ENCODE measurements at regions not wholly inside any gene's neighbourhood (a gene's known extent, or its start where the extent isn't known, plus 50 kb on each side); places are given as distances from the start of the nearest gene placed in this dataset.

DNA sequence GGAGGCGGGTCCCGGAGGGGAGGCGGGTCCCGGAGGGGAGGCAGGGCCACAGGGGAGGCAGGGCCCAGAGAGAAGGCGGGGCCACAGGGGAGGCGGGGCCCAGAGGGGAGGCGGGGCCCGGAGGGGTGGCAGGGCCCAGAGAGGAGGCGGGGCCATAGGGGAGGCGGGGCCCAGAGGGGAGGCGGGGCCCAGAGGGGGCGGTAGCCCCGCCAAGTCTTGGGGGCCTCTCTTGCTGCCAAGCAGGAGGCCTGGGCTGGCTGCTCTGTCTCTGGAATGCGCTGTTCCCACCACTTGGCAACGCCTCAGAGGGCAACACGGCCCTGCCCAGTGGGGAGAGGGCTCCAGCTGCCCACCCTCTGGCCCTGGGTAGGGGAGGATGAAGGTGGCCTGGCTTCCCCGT lies 80.5 kb downstream of the YTHDF1 start:
- TF ChIP-seq SUZ12 (IDR thresholded peaks at IDR 0.05; ENCODE audit: extremely low read depth, insufficient read depth, insufficient read length), result no peak
- TF ChIP-seq YY1 (IDR thresholded peaks at IDR 0.05; ENCODE audit: insufficient read depth, insufficient read length), result no peak
- TF ChIP-seq ZNF274 (IDR thresholded peaks at IDR 0.05; ENCODE audit: low read depth, low read length), result no peak

Data from NT2/D1 (cell line).